GM21360 (cell line): ENCODE measurements at regions not wholly inside any gene's neighbourhood (a gene's known extent, or its start where the extent isn't known, plus 50 kb on each side); places are given as distances from the start of the nearest gene placed in this dataset.

Source experiments
- ATAC-seq: cut with Tn5 transposase; IDR thresholded peaks from one replicate; pipeline ENCODE4 v1.9.1; 2021; ENCODE audit warnings: mild to moderate bottlenecking, moderate library complexity; ENCODE audit not compliant: unreplicated experiment

GRCh38 chr16:82567175-82567574 lies 59.6 kb upstream of the CDH13 start:
- no peak for ATAC-seq

DNA sequence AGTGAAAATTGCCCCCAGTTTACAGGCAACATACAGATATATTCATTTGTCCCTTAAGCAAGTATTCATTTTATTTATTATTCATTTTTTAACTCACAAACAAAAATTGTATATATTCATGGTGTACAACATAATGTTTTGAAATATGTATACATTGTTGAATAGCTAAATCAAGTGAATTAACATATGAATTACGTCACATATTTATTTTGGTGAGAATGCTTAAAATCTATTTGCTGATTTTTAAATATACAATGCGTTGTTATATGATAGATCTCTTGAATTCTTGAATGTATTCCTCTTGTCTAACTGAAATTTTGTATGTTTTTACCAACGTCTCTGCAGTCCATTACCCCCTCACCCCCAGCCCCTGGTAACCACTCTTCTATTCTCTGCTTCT lies 63.4 kb upstream of the CDH13 start:
- no peak for ATAC-seq

DNA sequence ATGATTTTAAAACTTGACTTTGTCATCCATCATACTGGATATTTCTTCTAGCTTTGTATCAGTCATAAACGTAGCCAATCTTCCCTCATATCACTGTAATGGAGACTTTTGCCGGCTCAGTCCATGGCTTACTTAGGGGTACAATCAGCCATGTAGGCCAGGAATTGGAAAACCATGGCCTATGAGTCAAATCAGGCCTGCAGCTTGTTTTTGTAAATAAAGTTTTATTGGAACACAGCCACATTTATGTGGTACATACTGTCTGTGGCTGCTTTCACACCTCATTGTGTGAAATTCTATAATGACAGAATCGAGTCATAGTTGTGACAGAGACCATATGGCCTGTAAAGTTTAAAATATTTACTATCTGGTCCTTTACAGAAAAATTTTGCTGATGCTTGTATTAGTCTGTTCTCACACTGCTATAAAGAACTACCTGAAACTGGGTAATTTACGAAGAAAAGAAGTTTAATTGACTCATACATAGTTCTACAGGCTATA lies 64.5 kb upstream of the CDH13 start:
- ATAC-seq: no peak

- ATAC-seq: no peak
Measured at GRCh38 chr16:82560805-82561325, 65.9 kb upstream of the CDH13 start.

DNA sequence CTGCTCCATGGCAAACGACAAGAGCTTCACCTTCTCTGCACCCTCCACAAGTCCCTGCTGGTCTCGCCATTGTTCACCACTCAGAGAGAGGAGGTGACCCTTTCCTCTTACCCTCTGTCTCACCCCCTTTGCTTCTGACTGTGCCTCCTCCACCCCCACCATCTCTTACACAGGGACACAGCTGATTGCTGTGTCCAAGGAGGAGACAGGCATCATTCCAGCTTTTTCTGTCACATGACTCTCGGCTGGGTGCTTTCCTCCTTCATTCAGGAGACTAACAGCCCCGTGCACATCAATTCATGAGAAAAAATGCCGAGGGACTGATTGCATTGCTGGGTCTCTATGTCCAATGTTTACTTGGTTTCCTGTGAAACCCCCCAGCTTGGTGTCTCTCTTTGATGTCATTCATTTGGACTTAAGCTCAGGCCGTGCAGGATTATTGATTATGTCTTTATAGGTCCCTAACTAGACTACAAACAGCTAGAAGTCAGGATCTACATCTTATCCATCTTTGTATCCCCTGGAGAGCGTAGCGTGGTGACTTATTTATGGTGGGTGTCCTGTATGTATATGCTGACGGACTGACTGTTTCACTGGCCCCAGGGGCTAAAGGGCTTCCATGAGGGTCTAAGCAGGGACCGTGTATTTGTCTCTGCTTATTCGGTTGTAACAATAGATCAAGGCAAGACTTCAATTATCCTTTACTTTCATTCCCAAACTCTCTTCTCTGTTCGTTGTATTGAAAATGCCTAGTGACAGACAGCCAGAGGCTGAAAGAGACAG lies 82.2 kb upstream of the CDH13 start:
- ATAC-seq: no peak

GRCh38 chr16:82542714-82543113 lies 84.1 kb upstream of the CDH13 start:
- no peak for ATAC-seq

DNA sequence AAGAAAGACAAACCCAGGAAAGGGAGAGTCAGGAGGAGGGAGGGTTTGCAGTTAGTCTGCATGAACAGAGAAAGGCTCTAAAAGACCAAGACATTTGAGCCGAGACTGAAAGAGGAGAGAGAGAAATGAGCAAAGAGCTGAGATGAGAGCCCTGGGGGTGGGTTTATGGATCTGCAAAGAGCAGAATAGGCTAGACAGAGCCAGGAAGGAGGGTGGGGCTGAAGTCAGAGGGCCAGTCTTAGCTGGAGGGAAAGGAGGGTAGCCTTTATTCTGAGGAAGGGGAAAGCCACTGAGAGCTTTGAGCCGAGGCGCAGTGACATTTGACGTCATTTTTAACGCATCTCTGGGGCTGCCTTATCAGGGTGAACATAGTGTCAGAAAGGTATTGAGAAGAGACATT lies 85.7 kb upstream of the CDH13 start:
- ATAC-seq: no peak

DNA sequence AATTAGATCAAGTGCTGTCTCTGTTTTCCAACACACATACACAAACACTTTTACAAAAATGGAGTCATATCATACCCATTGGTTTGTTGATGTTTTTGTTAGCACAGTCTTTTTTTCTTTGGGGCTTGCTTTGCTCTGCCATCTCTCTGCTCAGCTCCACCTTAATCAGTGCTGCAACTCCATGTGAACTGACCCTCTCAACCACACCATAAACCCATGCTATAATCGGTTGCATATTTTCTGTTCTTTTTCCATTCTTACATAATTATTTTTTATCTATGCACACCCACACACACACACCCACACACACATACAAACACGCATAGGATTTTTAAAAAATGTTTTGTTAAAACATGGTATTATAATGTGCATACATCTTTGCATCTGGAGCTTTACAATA lies 91.0 kb upstream of the CDH13 start:
- ATAC-seq: no peak

DNA sequence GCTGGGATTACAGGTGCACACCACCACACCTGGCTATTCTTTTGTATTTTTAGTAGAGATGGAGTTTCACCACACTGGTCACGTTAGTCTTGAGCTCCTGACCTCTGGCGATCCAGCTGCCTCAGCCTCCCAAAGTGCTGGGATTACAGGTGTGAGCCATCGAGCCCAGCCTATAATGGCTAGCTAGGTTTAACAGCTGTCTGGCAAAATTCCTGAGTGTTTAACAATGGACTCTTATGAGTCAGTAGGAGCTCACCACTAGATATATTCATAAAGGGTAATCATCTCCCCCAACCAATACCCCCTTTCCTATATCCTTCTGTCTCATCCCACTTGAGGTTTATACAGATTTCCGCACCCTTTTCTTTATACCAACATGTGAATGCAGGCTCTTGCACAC lies 91.5 kb upstream of the CDH13 start:
- ATAC-seq: no peak

DNA sequence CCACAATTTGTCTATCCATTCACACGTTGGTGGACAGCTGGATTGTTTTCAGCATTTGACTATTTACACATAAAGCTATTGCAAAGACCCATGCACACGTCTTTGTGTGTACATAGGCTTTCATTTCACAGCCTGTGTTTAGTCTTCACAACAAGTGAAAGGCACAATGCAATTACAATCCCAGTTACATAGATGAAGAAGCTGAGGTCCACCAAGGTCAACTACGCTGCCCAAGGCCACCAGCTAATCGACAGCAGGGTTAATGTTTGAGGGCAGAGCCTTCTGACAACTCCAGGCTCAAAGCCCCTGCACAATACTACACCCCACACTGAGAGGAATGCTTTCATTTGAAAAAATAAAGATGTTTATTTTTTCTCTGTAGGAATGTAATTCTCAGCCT lies 93.6 kb upstream of the CDH13 start:
- no peak for ATAC-seq

DNA sequence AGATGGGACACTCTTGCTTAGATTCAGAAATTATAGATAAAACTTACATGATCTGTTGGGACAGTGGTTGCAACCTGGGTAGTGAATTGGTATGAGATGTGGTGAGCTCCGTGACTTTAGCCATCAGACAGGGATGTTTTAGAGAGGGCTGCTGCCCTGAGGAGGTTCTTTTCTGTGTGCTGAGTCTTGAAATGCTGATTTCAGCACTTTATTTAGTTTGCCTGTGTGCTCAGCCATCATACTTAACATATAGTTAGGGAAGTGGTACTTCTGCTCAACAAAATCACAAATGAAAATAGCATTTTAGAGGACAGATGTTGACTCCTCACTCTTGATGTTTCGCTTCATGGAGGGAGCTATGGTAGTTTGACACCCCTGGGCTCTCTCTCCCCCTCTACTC lies 95.9 kb upstream of the CDH13 start:
- ATAC-seq: no peak

- ATAC-seq: no peak
Measured at GRCh38 chr16:82527101-82527500, 99.7 kb upstream of the CDH13 start.

- ATAC-seq: no peak
Measured at GRCh38 chr16:82524976-82525375, 101.8 kb upstream of the CDH13 start.

DNA sequence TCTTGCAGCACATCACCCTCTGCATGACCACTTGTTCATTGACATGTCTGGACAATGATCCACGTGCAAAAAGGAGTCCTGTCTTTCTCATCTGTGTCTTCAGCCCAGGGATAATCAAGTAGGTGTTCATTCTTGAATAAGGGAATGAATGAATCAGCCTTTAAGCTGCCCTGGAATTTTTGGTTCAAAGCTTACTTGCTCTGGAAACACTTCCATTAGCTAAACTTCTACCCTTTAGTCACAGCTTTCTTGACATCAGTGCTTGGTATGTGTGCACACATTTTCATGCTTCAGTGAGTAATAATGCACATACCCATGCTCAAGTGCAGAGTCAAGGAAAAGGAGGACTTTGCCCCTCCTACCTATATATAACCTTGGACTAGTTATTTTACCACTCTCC lies 103.0 kb upstream of the CDH13 start:
- no peak for ATAC-seq

DNA sequence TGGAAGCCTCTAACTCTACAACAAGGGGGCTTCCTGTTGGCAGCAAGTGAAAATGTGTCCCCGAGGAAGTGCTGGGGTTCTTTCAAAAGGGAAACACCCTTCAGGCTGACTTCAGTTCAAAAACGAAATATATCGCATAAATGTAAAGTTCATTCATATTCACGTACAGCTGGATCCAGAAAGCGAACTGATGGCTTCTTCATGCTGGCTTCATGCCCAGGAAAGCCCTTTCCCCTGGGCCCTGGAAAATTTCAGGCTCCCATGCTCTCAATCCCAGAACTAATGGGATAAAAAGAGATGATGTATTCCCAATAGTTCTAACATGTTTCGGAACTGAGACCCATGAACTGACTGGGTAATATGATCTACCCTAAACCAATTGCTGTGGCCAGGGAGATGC lies 104.7 kb upstream of the CDH13 start:
- no peak for ATAC-seq

DNA sequence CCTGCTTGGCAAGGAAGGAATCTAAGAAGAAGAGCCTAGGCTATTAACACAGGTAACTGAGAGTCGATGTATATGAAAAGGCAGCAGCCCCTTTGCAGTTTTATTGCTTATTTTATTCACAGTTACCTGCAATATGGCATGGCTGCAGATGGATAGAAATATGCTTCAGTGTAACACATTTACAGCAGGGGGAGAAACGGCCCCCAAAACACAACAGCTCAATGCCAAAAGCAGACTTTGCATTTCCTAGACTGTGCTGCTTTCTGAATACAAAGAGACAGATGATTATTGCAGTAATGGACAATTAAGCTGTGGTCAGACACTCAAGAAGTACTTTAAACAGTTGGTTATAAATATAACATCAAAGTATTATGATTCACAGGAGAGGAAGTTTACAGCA lies 108.0 kb upstream of the CDH13 start:
- no peak for ATAC-seq

DNA sequence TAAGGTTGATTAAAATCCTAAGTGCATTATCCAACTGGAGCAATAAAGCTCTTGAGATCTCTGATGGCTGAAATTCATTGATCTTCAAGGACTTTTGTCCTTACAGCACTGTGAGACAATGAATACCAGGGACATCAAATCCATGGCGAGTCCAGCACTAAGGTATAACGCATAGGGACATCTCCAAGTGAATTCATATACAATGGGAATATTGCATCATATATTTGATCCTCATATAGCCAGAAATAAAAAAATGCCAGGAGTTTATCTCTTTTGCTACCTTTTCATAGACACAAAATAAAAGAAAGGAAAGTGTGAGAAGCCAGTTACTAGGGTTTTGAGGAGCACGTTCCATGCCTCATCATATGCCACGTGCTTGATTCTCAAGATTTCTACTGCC lies 112.5 kb upstream of the CDH13 start:
- no peak for ATAC-seq

DNA sequence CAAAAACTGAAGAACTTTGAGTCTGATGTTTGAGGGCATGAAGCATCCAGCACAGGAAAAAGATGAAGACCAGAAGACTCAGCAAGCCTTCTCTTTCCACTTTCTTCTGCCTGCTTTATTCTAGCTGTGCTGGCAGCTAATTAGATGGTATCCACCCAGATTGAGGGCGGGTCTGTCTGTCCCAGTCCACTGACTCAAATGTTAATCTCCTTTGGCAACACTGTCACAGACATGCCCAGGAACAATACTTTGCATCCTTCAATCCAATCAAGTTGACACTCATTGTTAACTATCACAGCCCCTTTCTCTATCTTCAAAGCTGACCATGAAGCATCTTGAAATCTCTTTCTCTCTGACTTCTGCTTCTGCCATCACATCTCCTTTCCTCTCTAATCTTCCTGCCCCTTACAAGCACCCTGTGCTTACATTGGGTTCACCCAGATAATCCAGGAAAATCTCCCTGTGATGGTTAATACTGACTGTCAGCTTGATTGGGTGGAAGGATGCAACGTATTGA lies 115.9 kb upstream of the CDH13 start:
- ATAC-seq: no peak

DNA sequence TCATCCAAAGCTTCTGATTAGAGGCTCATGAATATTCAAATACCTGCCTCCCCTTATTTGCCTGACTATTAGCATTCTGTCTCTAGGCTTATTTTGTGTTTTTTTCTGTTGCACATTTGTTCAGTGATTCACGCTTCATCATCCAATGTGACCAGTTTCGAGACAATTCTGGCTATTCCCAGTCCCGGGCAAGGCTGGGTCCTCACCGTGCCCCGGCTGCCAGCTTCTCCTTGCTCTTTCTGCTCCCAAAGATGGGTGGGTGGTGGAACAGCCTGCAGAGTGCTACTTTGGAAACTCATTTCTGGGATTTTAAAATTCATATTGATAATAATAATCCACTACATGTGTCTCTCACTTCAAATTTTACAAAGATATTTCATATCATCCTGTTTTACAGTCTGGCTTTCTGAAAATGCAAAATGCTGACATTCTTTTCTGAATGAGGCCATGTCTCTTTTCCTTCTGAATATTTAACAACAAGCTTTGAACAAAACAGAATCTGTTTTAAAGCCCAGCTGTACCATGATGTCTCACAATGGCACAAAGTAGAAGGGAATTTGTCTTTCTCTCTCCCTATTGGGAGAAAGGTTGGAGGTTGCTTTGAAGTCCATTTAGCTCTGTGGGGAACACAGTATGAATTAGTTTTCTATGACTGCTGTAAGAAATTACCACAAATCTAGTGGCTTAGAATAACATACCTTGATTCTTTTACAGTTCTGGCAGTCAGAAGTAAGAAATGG lies 116.9 kb upstream of the CDH13 start:
- no peak for ATAC-seq

DNA sequence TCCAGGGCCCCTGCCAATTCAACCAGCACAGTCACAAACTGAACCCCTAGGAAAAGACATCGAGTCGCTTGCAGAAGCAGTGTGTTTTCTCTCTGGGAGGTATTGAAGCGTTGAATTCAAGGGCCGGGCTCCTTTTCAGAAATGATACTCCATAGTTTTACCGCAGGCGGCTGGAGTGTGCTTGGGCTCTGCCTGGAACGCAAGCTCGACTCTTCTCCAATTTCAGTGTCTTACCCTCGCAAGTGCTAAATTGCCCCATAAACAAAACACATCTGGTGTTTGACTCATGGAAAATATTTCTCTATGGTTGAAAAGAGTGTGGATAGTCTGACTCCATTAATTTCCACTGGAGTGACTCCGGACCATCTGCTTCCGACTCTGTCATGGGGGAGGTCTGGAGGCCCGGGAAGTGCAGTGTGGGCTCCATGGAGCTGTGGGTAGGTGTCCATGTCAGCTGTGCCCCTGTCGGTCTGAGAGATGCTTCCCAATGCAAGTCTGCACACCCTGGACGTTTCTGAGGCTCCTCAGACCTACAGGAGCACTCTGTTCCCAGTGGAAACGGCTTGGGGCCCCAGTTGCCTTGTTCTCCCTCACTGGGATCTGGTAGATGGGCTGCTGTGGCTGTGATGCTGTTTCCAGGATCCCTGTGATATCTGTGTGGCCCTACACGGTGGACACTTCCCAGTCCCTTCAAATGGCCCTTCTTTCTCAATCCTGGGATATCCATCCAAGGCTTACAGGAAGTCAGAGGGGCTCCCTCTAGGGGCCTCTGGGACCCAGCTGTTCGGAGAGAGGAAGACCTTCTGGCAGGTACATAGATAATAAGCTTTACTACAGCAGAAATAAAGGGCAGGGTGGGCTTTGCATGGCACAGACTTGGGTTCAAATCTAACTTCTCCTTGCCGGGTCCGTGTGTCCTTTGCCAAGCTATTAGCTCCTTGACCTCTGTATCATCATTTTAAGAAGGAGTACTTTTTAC lies 119.8 kb upstream of the CDH13 start:
- ATAC-seq: no peak

DNA sequence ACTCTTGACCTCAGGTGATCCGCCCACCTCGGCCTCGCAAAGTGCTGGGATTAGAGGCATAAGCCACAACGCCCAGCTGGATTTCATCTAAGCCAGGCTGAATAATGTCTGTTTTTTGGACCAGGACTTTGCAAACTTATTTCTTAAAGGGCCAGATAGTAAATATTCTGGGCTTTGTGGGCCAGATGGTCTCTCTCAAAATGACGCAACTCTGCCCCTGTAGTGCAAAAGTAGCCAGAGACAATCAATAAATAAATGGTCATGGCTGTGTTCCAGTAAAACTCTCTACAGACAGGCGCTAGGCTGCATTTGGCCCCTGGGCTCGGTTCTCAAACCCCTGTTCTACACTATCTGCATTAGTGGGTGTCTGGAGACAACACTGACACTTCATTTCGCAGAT lies 121.9 kb upstream of the CDH13 start:
- no peak for ATAC-seq
